ENCODE measurements at regions not wholly inside any gene's neighbourhood (a gene's known extent, or its start where the extent isn't known, plus 50 kb on each side); places are given as distances from the start of the nearest gene placed in this dataset.

DNA sequence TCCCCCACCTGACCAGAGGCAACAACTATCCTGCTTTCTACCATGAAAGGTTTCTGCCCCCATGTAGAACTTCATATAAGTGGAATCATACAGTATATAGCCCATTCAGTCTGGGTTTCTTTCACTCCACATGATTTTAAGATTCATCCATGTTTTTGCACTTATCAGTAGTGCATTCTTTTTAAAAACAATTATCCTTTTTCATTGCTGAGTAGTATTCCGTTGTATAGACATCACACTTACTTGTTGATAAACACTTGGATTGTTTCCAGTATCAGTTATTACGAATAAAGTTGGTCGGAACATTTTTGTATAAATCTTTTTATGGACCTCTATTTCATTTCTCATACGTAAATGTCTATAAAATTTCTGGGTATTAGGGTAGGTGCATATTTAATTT lies 68.7 kb downstream of the CYCS start:
- no peak for TF ChIP-seq POLR2A (IDR thresholded peaks at IDR 0.05)
- TF ChIP-seq, protein P1, sequence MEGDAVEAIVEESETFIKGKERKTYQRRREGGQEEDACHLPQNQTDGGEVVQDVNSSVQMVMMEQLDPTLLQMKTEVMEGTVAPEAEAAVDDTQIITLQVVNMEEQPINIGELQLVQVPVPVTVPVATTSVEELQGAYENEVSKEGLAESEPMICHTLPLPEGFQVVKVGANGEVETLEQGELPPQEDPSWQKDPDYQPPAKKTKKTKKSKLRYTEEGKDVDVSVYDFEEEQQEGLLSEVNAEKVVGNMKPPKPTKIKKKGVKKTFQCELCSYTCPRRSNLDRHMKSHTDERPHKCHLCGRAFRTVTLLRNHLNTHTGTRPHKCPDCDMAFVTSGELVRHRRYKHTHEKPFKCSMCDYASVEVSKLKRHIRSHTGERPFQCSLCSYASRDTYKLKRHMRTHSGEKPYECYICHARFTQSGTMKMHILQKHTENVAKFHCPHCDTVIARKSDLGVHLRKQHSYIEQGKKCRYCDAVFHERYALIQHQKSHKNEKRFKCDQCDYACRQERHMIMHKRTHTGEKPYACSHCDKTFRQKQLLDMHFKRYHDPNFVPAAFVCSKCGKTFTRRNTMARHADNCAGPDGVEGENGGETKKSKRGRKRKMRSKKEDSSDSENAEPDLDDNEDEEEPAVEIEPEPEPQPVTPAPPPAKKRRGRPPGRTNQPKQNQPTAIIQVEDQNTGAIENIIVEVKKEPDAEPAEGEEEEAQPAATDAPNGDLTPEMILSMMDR (IDR thresholded peaks at IDR 0.05) = no peak

Measured in testis (tissue), 2 donors.